GM23338 (cell line): ENCODE measurements at regions not wholly inside any gene's neighbourhood (a gene's known extent, or its start where the extent isn't known, plus 50 kb on each side); places are given as distances from the start of the nearest gene placed in this dataset.
A peak's percentile ranks its signal among the peaks of the same experiment; 100 is the strongest.

Source experiments
- EZH2 ChIP-seq: fragments of 200-600 bp; sonication (generic); IDR thresholded peaks from one replicate; pipeline ENCODE4 v1.8.0; 2017; ENCODE audit warnings: antibody characterized with exemption, mild to moderate bottlenecking, low read depth; ENCODE audit not compliant: unreplicated experiment
- POLR2AphosphoS5 ChIP-seq: IDR thresholded peaks from 2 replicates; pipeline ENCODE4 v1.6.1; 2016; ENCODE audit warnings: antibody characterized with exemption, low read depth
- ZNF331 ChIP-seq: fragments of 250-450 bp; sonication (Bioruptor Pico); IDR thresholded peaks from 2 replicates; pipeline ENCODE4 v1.5.0; 2020; ENCODE audit warnings: low read depth, mild to moderate bottlenecking, moderate library complexity
- TF ChIP-seq, protein P1 (sequence below), 2 experiments: fragments of 200-600 bp in 1 of 2; sonication (generic) in 1 of 2; conservative IDR thresholded peaks; 2 replicates each; pipeline versions ENCODE4 v1.5.1 to v1.6.1; 2016 to 2017; ENCODE audit warnings: antibody characterized with exemption in 2 of 2, low read depth in 2 of 2, mild to moderate bottlenecking in 2 of 2, moderate library complexity in 1 of 2

DNA sequence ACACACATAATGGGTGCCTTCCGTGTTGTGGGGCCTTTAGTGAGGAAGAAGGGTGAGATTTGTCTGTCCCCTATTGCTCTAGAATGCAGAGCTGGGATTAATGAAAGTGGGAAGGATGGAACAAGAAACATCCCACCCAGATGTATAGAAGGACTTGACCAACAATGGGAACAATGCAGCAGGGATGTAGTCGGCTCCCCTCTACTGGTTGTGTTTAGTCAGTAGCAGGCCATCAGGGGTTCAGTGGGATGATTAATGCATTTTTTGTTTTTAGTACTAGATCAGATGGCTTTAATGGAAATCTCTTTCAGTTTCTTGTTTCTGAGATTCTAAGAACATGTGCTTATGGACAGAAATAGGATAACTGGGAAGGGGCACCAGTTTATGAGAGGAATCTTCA, 156.0 kb upstream of the ROPN1 start:
- TF ChIP-seq POLR2AphosphoS5 (no peak), ZNF331 (CRISPR knock-in tag) (no peak), EZH2 (no peak)
- TF ChIP-seq, protein P1, sequence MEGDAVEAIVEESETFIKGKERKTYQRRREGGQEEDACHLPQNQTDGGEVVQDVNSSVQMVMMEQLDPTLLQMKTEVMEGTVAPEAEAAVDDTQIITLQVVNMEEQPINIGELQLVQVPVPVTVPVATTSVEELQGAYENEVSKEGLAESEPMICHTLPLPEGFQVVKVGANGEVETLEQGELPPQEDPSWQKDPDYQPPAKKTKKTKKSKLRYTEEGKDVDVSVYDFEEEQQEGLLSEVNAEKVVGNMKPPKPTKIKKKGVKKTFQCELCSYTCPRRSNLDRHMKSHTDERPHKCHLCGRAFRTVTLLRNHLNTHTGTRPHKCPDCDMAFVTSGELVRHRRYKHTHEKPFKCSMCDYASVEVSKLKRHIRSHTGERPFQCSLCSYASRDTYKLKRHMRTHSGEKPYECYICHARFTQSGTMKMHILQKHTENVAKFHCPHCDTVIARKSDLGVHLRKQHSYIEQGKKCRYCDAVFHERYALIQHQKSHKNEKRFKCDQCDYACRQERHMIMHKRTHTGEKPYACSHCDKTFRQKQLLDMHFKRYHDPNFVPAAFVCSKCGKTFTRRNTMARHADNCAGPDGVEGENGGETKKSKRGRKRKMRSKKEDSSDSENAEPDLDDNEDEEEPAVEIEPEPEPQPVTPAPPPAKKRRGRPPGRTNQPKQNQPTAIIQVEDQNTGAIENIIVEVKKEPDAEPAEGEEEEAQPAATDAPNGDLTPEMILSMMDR (conservative IDR thresholded peaks at IDR 0.05; ENCODE audit: low read depth in 2 of 2): 0 out of 4 replicates have a peak, but pooled peaks of 1 of the 2 experiments have one; percentile 15
